ENCODE measurements at regions not wholly inside any gene's neighbourhood (a gene's known extent, or its start where the extent isn't known, plus 50 kb on each side); places are given as distances from the start of the nearest gene placed in this dataset.
"Not testable (repeated sequence)": the region's sequence is repeated elsewhere in the genome, so short reads cannot be mapped to it uniquely, and the experiment has no call there.

DNA sequence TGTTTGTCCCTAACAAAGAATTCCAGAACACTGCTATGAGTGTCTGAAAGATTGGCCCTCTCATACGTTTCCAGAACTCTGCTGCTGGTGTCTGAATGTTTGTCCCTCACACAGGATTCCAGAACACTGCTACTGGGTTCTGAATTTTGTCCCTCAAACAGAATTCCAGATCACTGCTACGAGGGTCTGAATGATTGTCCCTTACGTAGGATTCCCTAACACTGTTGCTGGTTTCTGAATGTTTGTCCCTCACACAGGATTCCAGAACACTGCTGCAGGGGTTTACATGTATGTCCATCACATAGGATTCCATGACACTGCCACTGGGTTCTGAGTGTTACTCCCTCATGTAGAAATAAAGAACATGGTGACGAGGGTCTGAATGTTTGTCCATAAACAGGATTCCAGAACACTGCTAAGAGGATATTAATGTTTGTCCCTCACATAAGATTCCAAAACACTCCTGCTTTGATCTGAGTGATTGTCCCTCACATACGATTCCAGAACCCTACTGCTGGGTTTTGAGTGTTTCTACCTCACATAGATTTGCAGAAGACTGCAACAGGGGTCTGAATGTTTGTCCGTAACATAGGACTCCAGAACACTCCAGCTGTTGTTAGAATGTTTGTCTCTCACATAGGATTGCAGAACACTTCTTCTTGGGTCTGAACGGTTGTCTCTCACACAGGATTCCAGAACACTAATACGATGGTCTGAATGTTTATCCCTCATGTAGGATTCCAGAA lies 214.4 kb downstream of the FOXD4L6 start:
- no peaks in the 10 kb centered on the region for H3K27me3 ChIP-seq
- peaks cover 28% of the 10 kb centered on the region for H3K9me3 ChIP-seq (ENCODE audit: low read depth)
- H3K4me1 ChIP-seq (ENCODE audit: low read depth) = no peaks in the 10 kb centered on the region
- no peak overlapping the region for H3K4me3 ChIP-seq
- DNase-seq (ENCODE audit: low read depth in 1 of 2, low spot score in 1 of 2) = no peak
- H3K27ac ChIP-seq = no peak overlapping the region
- no peaks in the 10 kb centered on the region for H3K36me3 ChIP-seq
- TF ChIP-seq, protein P1, sequence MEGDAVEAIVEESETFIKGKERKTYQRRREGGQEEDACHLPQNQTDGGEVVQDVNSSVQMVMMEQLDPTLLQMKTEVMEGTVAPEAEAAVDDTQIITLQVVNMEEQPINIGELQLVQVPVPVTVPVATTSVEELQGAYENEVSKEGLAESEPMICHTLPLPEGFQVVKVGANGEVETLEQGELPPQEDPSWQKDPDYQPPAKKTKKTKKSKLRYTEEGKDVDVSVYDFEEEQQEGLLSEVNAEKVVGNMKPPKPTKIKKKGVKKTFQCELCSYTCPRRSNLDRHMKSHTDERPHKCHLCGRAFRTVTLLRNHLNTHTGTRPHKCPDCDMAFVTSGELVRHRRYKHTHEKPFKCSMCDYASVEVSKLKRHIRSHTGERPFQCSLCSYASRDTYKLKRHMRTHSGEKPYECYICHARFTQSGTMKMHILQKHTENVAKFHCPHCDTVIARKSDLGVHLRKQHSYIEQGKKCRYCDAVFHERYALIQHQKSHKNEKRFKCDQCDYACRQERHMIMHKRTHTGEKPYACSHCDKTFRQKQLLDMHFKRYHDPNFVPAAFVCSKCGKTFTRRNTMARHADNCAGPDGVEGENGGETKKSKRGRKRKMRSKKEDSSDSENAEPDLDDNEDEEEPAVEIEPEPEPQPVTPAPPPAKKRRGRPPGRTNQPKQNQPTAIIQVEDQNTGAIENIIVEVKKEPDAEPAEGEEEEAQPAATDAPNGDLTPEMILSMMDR (IDR thresholded peaks at IDR 0.05; ENCODE audit: low read depth, low read length) = no peak

DNA sequence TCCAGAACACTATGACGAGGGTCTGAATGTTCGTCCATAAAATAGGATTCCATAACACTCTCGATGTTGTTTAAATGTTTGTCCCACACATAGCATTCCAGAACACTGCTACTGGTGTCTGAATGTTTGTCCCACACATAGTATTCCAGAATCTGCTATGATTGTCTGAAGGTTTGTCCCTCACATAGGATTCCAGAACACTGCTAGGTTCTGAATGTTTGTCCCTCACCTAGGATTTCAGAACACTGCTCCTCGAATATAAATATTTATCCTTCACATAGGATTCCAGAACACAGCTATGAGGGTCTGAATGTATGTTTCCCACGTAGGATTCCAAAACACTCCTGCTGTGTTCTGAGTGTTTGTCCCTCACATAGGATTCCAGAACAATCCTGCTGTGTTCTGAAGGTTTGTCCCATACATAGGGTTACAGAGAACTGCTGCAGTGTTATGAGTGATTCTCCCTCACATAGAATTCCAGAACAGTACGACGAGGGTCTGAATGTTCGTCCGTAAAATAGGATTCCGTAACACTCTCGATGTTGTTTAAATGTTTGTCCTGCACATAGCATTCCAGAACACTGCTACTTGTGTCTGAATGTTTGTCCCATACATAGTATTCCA lies 215.3 kb downstream of the FOXD4L6 start:
- H3K27ac ChIP-seq = no peak overlapping the region
- peaks cover 35% of the 10 kb centered on the region for H3K9me3 ChIP-seq (ENCODE audit: low read depth)
- H3K4me3 ChIP-seq = no peak overlapping the region
- no peaks in the 10 kb centered on the region for H3K4me1 ChIP-seq (ENCODE audit: low read depth)
- H3K27me3 ChIP-seq = no peaks in the 10 kb centered on the region
- H3K36me3 ChIP-seq = no peaks in the 10 kb centered on the region
- TF ChIP-seq, protein P1 (IDR thresholded peaks at IDR 0.05; ENCODE audit: low read depth, low read length) = no peak
- no peak for DNase-seq (ENCODE audit: low read depth in 1 of 2, low spot score in 1 of 2)

DNA sequence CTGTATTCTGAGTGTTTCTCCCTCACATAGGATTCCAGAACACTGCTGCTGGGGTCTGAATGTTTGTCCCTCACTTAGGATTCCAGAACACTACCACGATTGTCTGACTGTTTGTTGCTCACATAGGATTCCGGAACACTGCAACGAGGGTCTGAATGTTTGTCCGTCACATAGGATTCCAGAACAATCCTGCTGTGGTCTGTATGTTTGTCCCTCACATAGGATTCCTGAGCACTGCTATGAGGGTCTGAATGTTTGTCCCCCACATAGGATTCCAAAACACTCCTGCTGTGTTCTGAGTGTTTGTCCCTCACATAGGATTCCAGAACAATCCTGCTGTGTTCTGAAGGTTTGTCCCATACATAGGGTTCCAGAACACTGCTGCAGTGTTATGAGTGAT lies 215.8 kb downstream of the FOXD4L6 start:
- H3K27me3 ChIP-seq; H3K27ac ChIP-seq; H3K4me3 ChIP-seq; H3K36me3 ChIP-seq; H3K4me1 ChIP-seq (ENCODE audit: low read depth); DNase-seq (ENCODE audit: low read depth in 1 of 2, low spot score in 1 of 2): not testable (repeated sequence)
- peaks cover 41% of the 10 kb centered on the region for H3K9me3 ChIP-seq (ENCODE audit: low read depth)

DNA sequence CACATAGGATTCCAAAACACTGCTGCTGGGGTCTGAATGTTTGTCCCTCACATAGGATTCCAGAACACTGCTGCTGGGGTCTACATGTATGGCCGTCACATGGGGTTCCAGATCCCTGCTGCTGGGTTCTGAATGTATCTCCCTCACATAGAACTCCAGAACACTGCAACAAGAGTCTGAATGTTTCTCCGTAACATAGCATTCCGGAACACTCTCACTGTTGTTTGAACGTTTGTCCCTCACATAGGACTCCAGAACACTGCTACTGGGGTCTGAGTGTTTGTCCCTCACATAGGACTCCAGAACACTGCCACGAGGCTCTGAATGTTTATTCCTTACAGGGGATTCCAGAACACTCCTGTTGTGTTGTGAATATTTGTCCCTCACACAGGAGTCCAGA lies 216.8 kb downstream of the FOXD4L6 start:
- Histone ChIP-seq H3K9me3 (ENCODE audit: low read depth) (peaks cover 41% of the 10 kb centered on the region), H3K36me3 (no peaks in the 10 kb centered on the region), H3K4me1 (ENCODE audit: low read depth) (no peaks in the 10 kb centered on the region), H3K4me3 (no peak overlapping the region), H3K27ac (no peak overlapping the region), H3K27me3 (no peaks in the 10 kb centered on the region)
- no peak for DNase-seq (ENCODE audit: low read depth in 1 of 2, low spot score in 1 of 2)
- TF ChIP-seq, protein P1 (IDR thresholded peaks at IDR 0.05; ENCODE audit: low read depth, low read length) = no peak

DNA sequence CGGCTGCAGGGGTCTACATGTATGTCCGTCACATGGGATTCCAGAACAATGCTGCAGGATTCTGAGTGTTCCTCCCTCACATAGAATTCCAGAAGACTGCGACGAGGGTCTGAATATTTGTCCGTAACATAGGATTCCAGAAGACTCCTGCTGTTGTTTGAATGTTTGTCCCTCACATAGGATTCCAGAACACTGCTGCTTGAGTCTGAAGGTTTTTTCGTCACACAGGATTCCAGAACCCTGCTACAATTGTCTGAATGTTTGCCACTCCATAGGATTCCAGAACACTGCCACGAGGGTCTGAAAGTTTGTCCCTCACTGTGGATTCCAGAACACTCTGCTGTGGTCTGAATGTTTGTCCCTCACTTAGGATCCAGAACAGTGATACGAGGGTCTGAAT lies 217.5 kb downstream of the FOXD4L6 start:
- H3K27ac ChIP-seq; DNase-seq (ENCODE audit: low read depth in 1 of 2, low spot score in 1 of 2); H3K4me3 ChIP-seq; H3K36me3 ChIP-seq; H3K27me3 ChIP-seq; H3K4me1 ChIP-seq (ENCODE audit: low read depth): not testable (repeated sequence)
- H3K9me3 ChIP-seq (ENCODE audit: low read depth) = peaks cover 41% of the 10 kb centered on the region

DNA sequence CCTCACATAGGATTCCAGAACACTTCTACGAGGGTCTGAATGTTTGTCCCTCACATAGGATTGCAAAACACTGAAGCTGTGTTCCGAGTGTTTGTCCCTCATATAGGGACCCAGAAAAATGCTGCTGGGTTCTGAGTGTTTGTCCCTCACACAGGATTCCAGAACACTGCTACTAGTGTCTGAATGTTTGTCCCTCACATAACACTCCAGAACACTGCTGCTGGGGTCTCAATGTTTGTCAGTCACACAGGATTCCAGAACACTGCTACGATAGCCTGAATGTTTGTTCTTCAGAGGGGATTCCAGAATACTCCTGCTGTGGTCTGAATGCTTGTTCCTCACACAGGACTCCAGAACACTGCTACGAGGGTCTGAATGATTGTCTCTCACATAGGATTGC lies 218.7 kb downstream of the FOXD4L6 start:
- Histone ChIP-seq H3K9me3 (ENCODE audit: low read depth) (peaks cover 40% of the 10 kb centered on the region), H3K27ac (no peak overlapping the region), H3K4me3 (no peak overlapping the region), H3K36me3 (no peaks in the 10 kb centered on the region), H3K27me3 (no peaks in the 10 kb centered on the region), H3K4me1 (ENCODE audit: low read depth) (no peaks in the 10 kb centered on the region)
- TF ChIP-seq, protein P1 (IDR thresholded peaks at IDR 0.05; ENCODE audit: low read depth, low read length) = no peak
- DNase-seq (ENCODE audit: low read depth in 1 of 2, low spot score in 1 of 2) = no peak

DNA sequence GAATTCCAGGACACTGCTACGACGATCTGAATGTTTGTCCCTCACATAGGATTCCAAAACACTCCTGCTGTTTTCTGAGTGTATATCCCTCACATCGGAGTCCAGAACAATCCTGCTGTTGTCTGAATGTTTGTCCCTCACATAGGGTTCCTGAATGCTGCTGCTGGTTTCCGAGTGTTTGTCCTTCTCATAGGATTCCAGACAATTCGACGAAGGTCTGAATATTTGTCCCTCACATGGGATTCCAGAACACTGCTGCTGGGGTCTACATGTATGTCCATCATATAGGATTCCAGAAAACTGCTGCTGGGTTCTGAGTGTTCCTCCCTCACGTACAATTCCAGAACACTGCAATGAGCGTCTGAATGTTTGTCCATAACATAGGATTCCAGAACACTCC lies 219.4 kb downstream of the FOXD4L6 start:
- H3K9me3 ChIP-seq (ENCODE audit: low read depth) = peaks cover 38% of the 10 kb centered on the region
- H3K4me1 ChIP-seq (ENCODE audit: low read depth); H3K27me3 ChIP-seq; DNase-seq (ENCODE audit: low read depth in 1 of 2, low spot score in 1 of 2); H3K36me3 ChIP-seq; H3K4me3 ChIP-seq; H3K27ac ChIP-seq: not testable (repeated sequence)
